Neural progenitor cell (in vitro differentiated cells): ENCODE measurements at regions not wholly inside any gene's neighbourhood (a gene's known extent, or its start where the extent isn't known, plus 50 kb on each side); places are given as distances from the start of the nearest gene placed in this dataset.

Experiments
- CTCF ChIP-seq: fragments of 200-600 bp; sonication (generic); IDR thresholded peaks from 2 replicates; pipeline ENCODE4 v1.5.1; 2017; ENCODE audit warnings: antibody characterized with exemption, mild to moderate bottlenecking
- EZH2 ChIP-seq: fragments of 200-600 bp; sonication (generic); IDR thresholded peaks from 2 replicates; pipeline ENCODE4 v1.6.1; 2017; ENCODE audit warnings: antibody characterized with exemption, mild to moderate bottlenecking, moderate library complexity
- EZH2phosphoT487 ChIP-seq: fragments of 200-600 bp; sonication (generic); IDR thresholded peaks from 2 replicates; pipeline ENCODE4 v1.6.1; 2017; ENCODE audit warnings: antibody characterized with exemption

- no peak for TF ChIP-seq CTCF
- no peak for TF ChIP-seq EZH2phosphoT487
- TF ChIP-seq EZH2 = no peak
These were observed 89.6 kb upstream of the ARHGAP32 start for GRCh38 chr11:129281471-129282415.
